Mesenchymal stem cell (in vitro differentiated cells and primary cell): ENCODE measurements at regions not wholly inside any gene's neighbourhood (a gene's known extent, or its start where the extent isn't known, plus 50 kb on each side); places are given as distances from the start of the nearest gene placed in this dataset.

Source experiments
- DNase-seq: peaks from one replicate; pipeline ENCODE4 v3.0.0-alpha.2; 2013
- H2AFZ ChIP-seq: one replicate; pipeline ENCODE4 v1.6.1; 2013; ENCODE audit warnings: low read depth, mild to moderate bottlenecking, control low read depth, inconsistent platforms, low read length, moderate library complexity
- H2AK5ac ChIP-seq: 2 replicates; pipeline ENCODE4 v1.6.1; 2013; ENCODE audit warnings: low read length, moderate library complexity, mild to moderate bottlenecking, inconsistent platforms; ENCODE audit not compliant: severe bottlenecking
- H2BK120ac ChIP-seq: one replicate; pipeline ENCODE4 v1.6.1; 2013; ENCODE audit warnings: low read depth, mild to moderate bottlenecking, inconsistent platforms, low read length, moderate library complexity
- H2BK12ac ChIP-seq, 2 experiments: one replicate each; pipeline ENCODE4 v1.6.1; 2013; ENCODE audit warnings: inconsistent platforms in 2 of 2, low read length in 2 of 2, mild to moderate bottlenecking in 2 of 2, moderate library complexity in 2 of 2, control low read depth in 1 of 2
- H2BK15ac ChIP-seq: one replicate; pipeline ENCODE4 v1.6.1; 2013; ENCODE audit warnings: mild to moderate bottlenecking, low read depth, inconsistent platforms; ENCODE audit not compliant: poor library complexity, severe bottlenecking
- H2BK5ac ChIP-seq: 2 replicates; pipeline ENCODE4 v1.6.1; 2013; ENCODE audit warnings: low read depth, mild to moderate bottlenecking, low read length, control low read depth, inconsistent platforms; ENCODE audit not compliant: poor library complexity, severe bottlenecking
- H3K14ac ChIP-seq, 2 experiments: one replicate each; pipeline ENCODE4 v1.6.1; 2013; ENCODE audit warnings: inconsistent platforms in 2 of 2, low read length in 2 of 2, control low read depth in 1 of 2, mild to moderate bottlenecking in 1 of 2, moderate library complexity in 1 of 2
- H3K18ac ChIP-seq, 2 experiments: one replicate each; pipeline ENCODE4 v1.6.1; 2013; ENCODE audit warnings: inconsistent platforms in 2 of 2, low read length in 2 of 2, control low read depth in 1 of 2, low read depth in 1 of 2, mild to moderate bottlenecking in 1 of 2
- H3K23ac ChIP-seq, 2 experiments: one replicate each; pipeline ENCODE4 v1.6.1; 2013; ENCODE audit warnings: inconsistent platforms in 2 of 2, low read length in 2 of 2, mild to moderate bottlenecking in 2 of 2, moderate library complexity in 2 of 2, control low read depth in 1 of 2
- H3K27ac ChIP-seq: 2 replicates; pipeline ENCODE4 v1.5.1; 2013; ENCODE audit warnings: mild to moderate bottlenecking, moderate library complexity, low read length, control low read depth, inconsistent platforms; ENCODE audit not compliant: poor library complexity, severe bottlenecking
- H3K27me3 ChIP-seq, 2 experiments: 2 replicates each; pipeline versions ENCODE4 v1.6.1 to v1.7.0; 2013; ENCODE audit warnings: low read length in 2 of 2, mild to moderate bottlenecking in 2 of 2, moderate library complexity in 2 of 2, control low read depth in 1 of 2, inconsistent platforms in 1 of 2; ENCODE audit not compliant: control insufficient read depth in 1 of 2, insufficient read depth in 1 of 2
- H3K36me3 ChIP-seq, 2 experiments: 2 replicates each; pipeline versions ENCODE4 v1.6.1 to v1.7.0; 2013; ENCODE audit warnings: low read length in 2 of 2, control low read depth in 1 of 2, inconsistent platforms in 1 of 2, low read depth in 1 of 2, mild to moderate bottlenecking in 1 of 2; ENCODE audit not compliant: insufficient read depth in 2 of 2, control insufficient read depth in 1 of 2
- H3K4ac ChIP-seq, 2 experiments: one replicate each; pipeline ENCODE4 v1.6.1; 2013; ENCODE audit warnings: inconsistent platforms in 2 of 2, low read length in 2 of 2, mild to moderate bottlenecking in 2 of 2, moderate library complexity in 2 of 2, control low read depth in 1 of 2, low read depth in 1 of 2
- H3K4me1 ChIP-seq: 2 replicates; pipeline ENCODE4 v1.6.1; 2013; ENCODE audit warnings: low read depth, low read length, control low read depth; ENCODE audit not compliant: control insufficient read depth, insufficient read depth
- H3K4me2 ChIP-seq: 2 replicates; pipeline ENCODE4 v1.6.1; 2013; ENCODE audit warnings: low read length, mild to moderate bottlenecking, inconsistent platforms; ENCODE audit not compliant: poor library complexity, severe bottlenecking
- H3K4me3 ChIP-seq, 2 experiments: 2 replicates each; pipeline versions ENCODE4 v1.5.1 to v1.7.0; 2013; ENCODE audit warnings: low read length in 2 of 2, mild to moderate bottlenecking in 2 of 2, control low read depth in 1 of 2, low read depth in 1 of 2; ENCODE audit not compliant: insufficient read depth in 1 of 2
- H3K79me1 ChIP-seq: replicated peaks from 2 replicates; pipeline ENCODE4 v1.6.1; 2013; ENCODE audit warnings: mild to moderate bottlenecking, control low read depth, low read length, inconsistent platforms; ENCODE audit not compliant: poor library complexity, severe bottlenecking
- H3K9ac ChIP-seq: 2 replicates; pipeline ENCODE4 v1.7.0; 2013; ENCODE audit warnings: mild to moderate bottlenecking, low read length, moderate library complexity
- H3K9me3 ChIP-seq: 2 replicates; pipeline ENCODE4 v1.7.0; 2013; ENCODE audit warnings: mild to moderate bottlenecking, low read length; ENCODE audit not compliant: control insufficient read depth
- H4K8ac ChIP-seq: one replicate; pipeline ENCODE4 v1.6.1; 2013; ENCODE audit warnings: inconsistent platforms, mild to moderate bottlenecking, low read length, moderate library complexity
- H4K91ac ChIP-seq: one replicate; pipeline ENCODE4 v1.6.1; 2013; ENCODE audit warnings: mild to moderate bottlenecking, low read length, inconsistent platforms
- WGBS: methylation state at CpG from one replicate; pipeline ENCODE4 v1.1.7; 2013; ENCODE audit warnings: mixed read lengths; 5-methylcytosine and 5-hydroxymethylcytosine counted together

- WGBS, result 81% methylated on average over 5 of the region's 7 CpGs
- no peak overlapping the region for H3K9ac ChIP-seq
Observed at GRCh38 chr11:122323754-122324421, 207.9 kb upstream of the BLID start.

GRCh38 chr11:122322329-122322728 is 206.3 kb upstream of the BLID start:
- 85% methylated on average over 3 of the region's 3 CpGs for WGBS

More at GRCh38 chr11:122323754-122324421, 207.9 kb upstream of the BLID start:
- H3K9me3 ChIP-seq, result no peaks in the 10 kb centered on the region
- H3K27ac ChIP-seq, result no peak overlapping the region
- H3K36me3 ChIP-seq, result no peaks in the 10 kb centered on the region
- peaks cover 2 to 3% of the 10 kb centered on the region in 2 experiments for H3K27me3 ChIP-seq
- no peak overlapping the region for H4K91ac ChIP-seq
- H3K4me3 ChIP-seq, result no peak overlapping the region
- H3K18ac ChIP-seq, result no peak overlapping the region
- no peak overlapping the region for H3K14ac ChIP-seq
- no peak overlapping the region for H2BK5ac ChIP-seq
- H2BK15ac ChIP-seq, result no peak overlapping the region
- H3K4ac ChIP-seq, result no peak overlapping the region
- H3K4me1 ChIP-seq, result no peaks in the 10 kb centered on the region
- no peak overlapping the region for H2AFZ ChIP-seq
- H2AK5ac ChIP-seq, result no peak overlapping the region
- H3K4me2 ChIP-seq, result no peak overlapping the region
- no peak overlapping the region for H2BK12ac ChIP-seq
- H4K8ac ChIP-seq, result no peak overlapping the region
- no peaks in the 10 kb centered on the region for H3K79me1 ChIP-seq
- no peak for DNase-seq
- H3K23ac ChIP-seq, result no peak overlapping the region
- no peak overlapping the region for H2BK120ac ChIP-seq

GRCh38 chr11:122320671-122321070 is 204.7 kb upstream of the BLID start:
- Histone ChIP-seq H4K8ac (no peak overlapping the region), H4K91ac (no peak overlapping the region), H3K27me3 (peaks cover 0 to 4% of the 10 kb centered on the region in 2 experiments), H3K14ac (no peak overlapping the region), H3K4me1 (no peaks in the 10 kb centered on the region), H3K9ac (no peak overlapping the region), H3K27ac (no peak overlapping the region), H3K9me3 (no peaks in the 10 kb centered on the region), H3K4me2 (no peak overlapping the region), H3K18ac (no peak overlapping the region), H2BK15ac (no peak overlapping the region), H2BK120ac (no peak overlapping the region), H3K23ac (no peak overlapping the region), H2BK5ac (no peak overlapping the region), H3K4me3 (no peak overlapping the region), H3K36me3 (no peaks in the 10 kb centered on the region), H2BK12ac (no peak overlapping the region), H3K79me1 (no peaks in the 10 kb centered on the region), H3K4ac (no peak overlapping the region), H2AK5ac (no peak overlapping the region), H2AFZ (no peak overlapping the region)
- 57% methylated on average over 2 of the region's 2 CpGs for WGBS
- DNase-seq, result no peak

More at GRCh38 chr11:122322329-122322728, 206.3 kb upstream of the BLID start:
- Histone ChIP-seq H3K9me3 (no peaks in the 10 kb centered on the region), H3K14ac (no peak overlapping the region), H2AK5ac (no peak overlapping the region), H4K8ac (no peak overlapping the region), H4K91ac (no peak overlapping the region), H3K79me1 (no peaks in the 10 kb centered on the region), H3K27me3 (peaks cover 0 to 4% of the 10 kb centered on the region in 2 experiments), H3K36me3 (no peaks in the 10 kb centered on the region), H3K23ac (no peak overlapping the region), H3K9ac (no peak overlapping the region), H2BK120ac (no peak overlapping the region), H3K27ac (no peak overlapping the region), H2AFZ (no peak overlapping the region), H3K4me1 (no peaks in the 10 kb centered on the region), H3K18ac (no peak overlapping the region), H3K4ac (no peak overlapping the region), H2BK12ac (no peak overlapping the region), H2BK5ac (no peak overlapping the region), H2BK15ac (no peak overlapping the region), H3K4me3 (no peak overlapping the region), H3K4me2 (no peak overlapping the region)
- DNase-seq, result no peak

- Histone ChIP-seq H3K36me3 (no peaks in the 10 kb centered on the region), H3K23ac (no peak overlapping the region), H3K14ac (no peak overlapping the region), H3K18ac (no peak overlapping the region), H3K9me3 (no peaks in the 10 kb centered on the region), H2BK5ac (no peak overlapping the region), H2AFZ (peak overlapping the region; percentile 36), H3K9ac (no peak overlapping the region), H3K27me3 (peaks cover 0 to 4% of the 10 kb centered on the region in 2 experiments), H3K27ac (no peak overlapping the region), H2BK12ac (no peak overlapping the region), H3K4ac (no peak overlapping the region), H2BK15ac (no peak overlapping the region), H3K4me1 (no peaks in the 10 kb centered on the region), H3K4me3 (no peak overlapping the region), H3K4me2 (no peak overlapping the region), H4K91ac (no peak overlapping the region), H2AK5ac (no peak overlapping the region), H4K8ac (no peak overlapping the region), H2BK120ac (no peak overlapping the region), H3K79me1 (no peaks in the 10 kb centered on the region)
- WGBS, result 69% methylated on average over 5 of the region's 8 CpGs
- DNase-seq, result no peak
Observed at GRCh38 chr11:122319691-122320620, 203.9 kb upstream of the BLID start.
